Aorta (tissue), 5 donors: ENCODE measurements at regions not wholly inside any gene's neighbourhood (a gene's known extent, or its start where the extent isn't known, plus 50 kb on each side); places are given as distances from the start of the nearest gene placed in this dataset.

Experiments
- ATAC-seq: fragments of 200-7000 bp; cut with Tn5 transposase; one replicate; pipeline ENCODE4 v1.9.1; 2022; ENCODE audit warnings: moderate library complexity; ENCODE audit not compliant: low FRiP score
- DNase-seq, 2 donors: peaks; one replicate each; pipeline ENCODE4 v3.0.0-alpha.2; 2020
- H3K27ac ChIP-seq, 2 donors: one replicate each; pipeline ENCODE4 v1.5.1; 2013; ENCODE audit warnings: low read length in 2 of 2, mild to moderate bottlenecking in 2 of 2, moderate library complexity in 2 of 2, control low read depth in 1 of 2, inconsistent platforms in 1 of 2, low read depth in 1 of 2
- H3K27me3 ChIP-seq, 2 donors: one replicate each; pipeline ENCODE4 v1.6.1; 2013; ENCODE audit warnings: control low read depth in 1 of 2, low read length in 1 of 2, mild to moderate bottlenecking in 1 of 2, moderate library complexity in 1 of 2; ENCODE audit not compliant: insufficient read depth in 2 of 2, control insufficient read depth in 1 of 2
- H3K36me3 ChIP-seq, 2 donors: one replicate each; pipeline ENCODE4 v1.6.1; 2013; ENCODE audit warnings: control low read depth in 1 of 2, low read length in 1 of 2, mild to moderate bottlenecking in 1 of 2; ENCODE audit not compliant: insufficient read depth in 2 of 2, control insufficient read depth in 1 of 2
- H3K4me1 ChIP-seq, 2 donors: one replicate each; pipeline ENCODE4 v1.6.1; 2013; ENCODE audit warnings: low read length in 2 of 2, control low read depth in 1 of 2, mild to moderate bottlenecking in 1 of 2, moderate library complexity in 1 of 2; ENCODE audit not compliant: insufficient read depth in 2 of 2, control insufficient read depth in 1 of 2
- H3K4me3 ChIP-seq, 2 donors: one replicate each; pipeline ENCODE4 v1.5.1; 2013; ENCODE audit warnings: low read length in 2 of 2, control low read depth in 1 of 2, mild to moderate bottlenecking in 1 of 2
- H3K9me3 ChIP-seq: one replicate; pipeline ENCODE4 v1.6.1; 2013; ENCODE audit warnings: mild to moderate bottlenecking, low read length; ENCODE audit not compliant: control insufficient read depth
- WGBS, 2 donors: extraction: QIAGEN DNeasy Blood & Tissue Kit; methylation state at CpG; one replicate each; pipeline ENCODE4 v1.1.7; 2013; 5-methylcytosine and 5-hydroxymethylcytosine counted together
- intact Hi-C, 2 donors: fragments of 100-400 bp; cut with DNase I; formaldehyde crosslinking; loops; one replicate each; pipeline versions ENCODE4 v1.14.2 to v1.15.0; 2022
- donor health status: healthy with polysubstance abuse.
- donor health status: Bipolar disorder and iron deficiency.
- donor health status: DM: no; HTN: no; CAD: no.
- donor health status: DM: no; HTN: no; CAD: no.
- donor health status: DM: yes; HTN: yes; CAD: no.

DNA sequence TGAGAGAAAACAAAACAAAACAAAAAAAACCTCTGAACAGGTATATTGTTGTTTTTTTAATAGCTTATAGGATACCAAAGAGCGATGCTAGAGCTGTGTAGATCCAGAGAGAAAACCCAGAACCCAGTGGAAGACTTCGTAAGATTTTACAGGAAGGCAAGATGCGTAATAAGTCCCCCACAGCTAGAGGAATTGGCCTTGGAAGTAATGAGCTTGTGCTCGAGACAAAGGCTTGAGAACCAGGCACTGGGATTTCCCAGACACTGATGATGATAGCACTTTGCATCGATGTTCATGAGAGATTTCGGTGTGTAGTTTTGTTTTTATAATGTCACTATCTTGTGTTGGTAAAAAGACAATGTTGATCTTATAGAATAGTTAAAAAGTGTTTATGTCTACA, 821.5 kb upstream of the IGFBP3 start:
- DNase-seq (no peak), ATAC-seq (no peak)
- 45 to 48% methylated on average over 6 of the region's 6 CpGs for WGBS, 2 donors
- Histone ChIP-seq H3K9me3 (no peaks in the 10 kb centered on the region), H3K27me3 (no peaks in the 10 kb centered on the region), H3K4me1 (peaks cover 0 to 2% of the 10 kb centered on the region in 2 donors), H3K27ac (peak overlapping the region in 1 of 2 donors; percentile 36), H3K36me3 (no peaks in the 10 kb centered on the region), H3K4me3 (no peak overlapping the region)
- intact Hi-C loops = no loop called here

DNA sequence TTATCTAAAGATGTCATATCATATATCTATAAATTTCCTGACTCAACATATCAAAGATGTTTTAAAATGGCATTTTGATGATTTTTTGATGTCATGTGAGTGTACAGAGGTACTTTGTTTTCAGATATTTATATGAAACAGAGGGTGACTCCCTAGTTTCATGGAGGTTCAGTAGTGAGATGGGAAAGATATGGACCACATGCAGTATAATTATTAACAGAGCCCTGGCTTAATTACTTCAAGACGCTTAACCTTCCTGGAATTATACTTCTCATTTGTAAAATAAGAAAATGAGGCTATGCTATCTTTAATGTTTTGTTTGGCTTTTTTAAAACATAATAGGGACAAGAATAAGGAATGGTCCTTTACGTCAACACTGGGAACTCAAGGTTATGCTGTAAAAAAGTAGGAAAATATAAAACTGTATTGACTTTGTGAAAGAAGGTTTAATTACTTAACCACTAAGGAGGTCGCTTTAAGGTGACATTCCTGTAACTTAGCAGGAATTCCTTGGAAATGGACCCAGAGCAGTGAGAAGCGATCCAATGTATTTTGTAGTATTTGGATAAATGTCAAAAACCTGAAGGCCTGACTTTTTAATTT, 821.0 kb upstream of the IGFBP3 start:
- no peak overlapping the region for H3K4me3 ChIP-seq
- intact Hi-C loops = no loop called here
- peaks cover 0 to 2% of the 10 kb centered on the region in 2 donors for H3K4me1 ChIP-seq
- ATAC-seq = no peak
- 5 to 12% methylated on average over 4 of the region's 4 CpGs for WGBS, 2 donors
- H3K9me3 ChIP-seq = no peaks in the 10 kb centered on the region
- H3K27ac ChIP-seq = no peak overlapping the region
- DNase-seq = no peak
- no peaks in the 10 kb centered on the region for H3K27me3 ChIP-seq
- H3K36me3 ChIP-seq = no peaks in the 10 kb centered on the region

DNA sequence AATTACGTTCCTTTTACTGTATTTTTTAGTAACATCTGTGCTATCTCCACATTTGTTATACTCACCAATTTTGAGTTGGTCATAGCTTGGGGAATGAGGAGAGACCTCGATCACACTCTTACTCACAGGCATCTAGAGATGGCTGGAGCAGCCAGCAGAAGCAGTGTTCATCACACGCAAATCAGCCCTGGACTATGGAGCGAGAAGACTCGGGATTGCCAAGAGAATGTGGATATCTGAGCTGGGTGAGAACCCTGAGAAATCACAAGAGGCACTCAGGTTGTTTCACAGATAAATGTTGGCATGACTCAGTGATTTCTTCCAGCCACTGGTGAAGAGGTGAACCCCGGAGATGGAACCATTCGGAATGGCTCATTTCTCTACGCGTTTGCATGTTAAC, 820.1 kb upstream of the IGFBP3 start:
- Histone ChIP-seq H3K36me3 (no peaks in the 10 kb centered on the region), H3K4me3 (no peak overlapping the region), H3K27me3 (no peaks in the 10 kb centered on the region), H3K27ac (no peak overlapping the region), H3K4me1 (peaks cover 0 to 2% of the 10 kb centered on the region in 2 donors), H3K9me3 (no peaks in the 10 kb centered on the region)
- peak; percentile 33 for ATAC-seq
- WGBS, 2 donors = 96 to 98% methylated on average over 9 of the region's 9 CpGs
- no peak for DNase-seq
- intact Hi-C loops = no loop called here

DNA sequence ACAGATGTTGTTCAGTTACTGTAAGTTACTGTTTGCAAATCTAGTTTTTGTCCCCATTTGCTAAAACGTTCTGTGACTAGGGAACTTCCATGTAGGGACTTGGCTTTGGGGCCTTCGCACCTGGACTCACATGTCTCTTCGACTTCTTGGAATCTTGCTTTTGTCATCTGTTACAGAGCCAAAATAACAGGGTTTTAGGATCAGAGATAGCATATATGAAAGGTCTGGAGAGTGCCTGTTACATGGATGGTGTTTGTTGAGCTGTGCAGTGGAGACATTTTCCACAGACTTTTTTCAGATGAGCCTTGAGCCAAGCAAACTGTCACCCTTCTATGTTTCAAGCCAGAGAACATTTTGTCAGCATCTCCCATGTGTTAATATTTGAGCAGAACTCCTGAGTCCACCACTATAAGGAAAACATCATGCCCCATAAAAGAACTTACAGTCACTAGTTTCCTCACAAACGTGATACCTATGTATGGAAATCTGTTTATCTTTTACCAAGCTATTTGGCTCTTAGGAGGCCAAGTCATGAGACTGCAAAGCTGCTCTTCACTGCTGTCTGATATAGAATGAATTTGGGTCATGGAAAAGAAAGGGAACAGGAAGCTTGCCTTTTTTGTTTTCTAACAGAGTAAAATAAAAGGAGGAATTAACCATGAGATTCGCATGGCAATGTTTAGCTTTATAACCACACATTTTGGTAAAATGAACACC, 818.6 kb upstream of the IGFBP3 start:
- no peaks in the 10 kb centered on the region for H3K36me3 ChIP-seq
- WGBS, 2 donors = 40 to 45% methylated on average over 5 of the region's 5 CpGs
- peaks cover 0 to 2% of the 10 kb centered on the region in 2 donors for H3K4me1 ChIP-seq
- H3K27ac ChIP-seq = no peak overlapping the region
- no peak for ATAC-seq
- intact Hi-C loops = no loop called here
- no peak overlapping the region for H3K4me3 ChIP-seq
- H3K27me3 ChIP-seq = no peaks in the 10 kb centered on the region
- H3K9me3 ChIP-seq = no peaks in the 10 kb centered on the region
- no peak for DNase-seq

DNA sequence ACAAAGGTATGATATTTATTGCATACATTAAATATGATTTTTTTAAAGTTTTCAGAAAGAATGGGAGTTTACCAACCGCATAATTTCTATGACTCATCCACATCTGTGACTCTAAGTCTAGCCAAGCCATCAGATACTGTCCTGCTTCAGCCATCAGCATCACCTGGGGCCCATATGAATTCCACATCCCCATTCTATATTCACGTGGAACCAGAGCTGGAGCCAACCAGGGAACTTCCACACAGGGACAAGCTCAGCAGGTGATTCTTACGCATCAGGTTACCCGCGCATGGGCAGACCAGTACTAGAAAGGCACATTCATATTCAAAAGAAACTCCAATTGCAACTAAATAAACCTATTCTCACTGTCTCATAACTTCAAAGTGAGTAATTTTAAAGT, 817.7 kb upstream of the IGFBP3 start:
- DNase-seq (no peak), ATAC-seq (no peak)
- WGBS, 2 donors = 95 to 96% methylated on average over 5 of the region's 5 CpGs
- intact Hi-C loops = no loop called here
- H3K36me3 ChIP-seq = no peaks in the 10 kb centered on the region
- no peaks in the 10 kb centered on the region for H3K9me3 ChIP-seq
- no peak overlapping the region for H3K4me3 ChIP-seq
- H3K27ac ChIP-seq = no peak overlapping the region
- H3K27me3 ChIP-seq = no peaks in the 10 kb centered on the region
- peaks cover 0 to 2% of the 10 kb centered on the region in 2 donors for H3K4me1 ChIP-seq

DNA sequence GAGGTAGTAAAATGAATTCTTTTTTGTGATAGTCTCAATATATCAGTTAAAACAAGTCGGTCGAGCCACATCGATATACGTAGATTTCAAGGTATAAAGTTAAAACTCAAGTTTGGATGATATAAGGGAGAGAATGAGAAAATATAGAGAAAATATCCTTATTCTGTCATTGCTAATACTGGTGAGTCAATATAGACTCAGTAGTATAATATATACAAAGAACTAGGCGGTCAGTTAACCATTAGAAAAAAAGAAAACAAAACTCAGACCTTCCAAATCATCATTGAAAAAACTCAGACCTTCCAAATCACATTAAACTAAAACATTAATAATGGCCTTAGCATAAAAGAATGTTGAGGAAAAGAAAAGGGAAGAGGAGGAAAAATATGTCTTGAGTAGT, 817.1 kb upstream of the IGFBP3 start:
- ATAC-seq (no peak), DNase-seq (no peak)
- H3K4me1 ChIP-seq = peaks cover 0 to 2% of the 10 kb centered on the region in 2 donors
- no peaks in the 10 kb centered on the region for H3K27me3 ChIP-seq
- no peaks in the 10 kb centered on the region for H3K36me3 ChIP-seq
- H3K27ac ChIP-seq = no peak overlapping the region
- H3K4me3 ChIP-seq = no peak overlapping the region
- intact Hi-C loops = no loop called here
- WGBS, 2 donors = 97% methylated on average over 5 of the region's 5 CpGs
- H3K9me3 ChIP-seq = no peaks in the 10 kb centered on the region

DNA sequence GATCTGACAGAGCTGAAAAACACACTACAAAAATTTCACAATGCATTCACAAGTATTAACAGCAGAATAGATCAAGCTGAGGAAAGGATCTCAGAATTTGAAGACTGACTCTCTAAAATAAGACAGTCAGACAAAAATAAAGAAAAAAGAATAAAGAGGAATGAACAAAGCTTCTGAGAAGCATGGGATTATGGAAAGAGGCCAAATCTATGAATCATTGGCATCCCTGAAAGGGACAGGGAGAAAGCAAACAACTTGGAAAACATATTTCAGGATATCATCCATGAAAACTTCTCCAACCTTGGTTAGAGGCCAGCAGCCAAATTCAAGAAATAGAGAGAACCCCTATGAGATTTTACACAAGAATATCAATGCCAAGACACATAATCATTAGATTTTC, 804.8 kb upstream of the IGFBP3 start:
- DNase-seq (no peak), ATAC-seq (no peak)
- Histone ChIP-seq H3K9me3 (no peaks in the 10 kb centered on the region), H3K4me1 (no peaks in the 10 kb centered on the region), H3K4me3 (no peak overlapping the region), H3K36me3 (no peaks in the 10 kb centered on the region), H3K27ac (no peak overlapping the region), H3K27me3 (no peaks in the 10 kb centered on the region)
- intact Hi-C loops = no loop called here

DNA sequence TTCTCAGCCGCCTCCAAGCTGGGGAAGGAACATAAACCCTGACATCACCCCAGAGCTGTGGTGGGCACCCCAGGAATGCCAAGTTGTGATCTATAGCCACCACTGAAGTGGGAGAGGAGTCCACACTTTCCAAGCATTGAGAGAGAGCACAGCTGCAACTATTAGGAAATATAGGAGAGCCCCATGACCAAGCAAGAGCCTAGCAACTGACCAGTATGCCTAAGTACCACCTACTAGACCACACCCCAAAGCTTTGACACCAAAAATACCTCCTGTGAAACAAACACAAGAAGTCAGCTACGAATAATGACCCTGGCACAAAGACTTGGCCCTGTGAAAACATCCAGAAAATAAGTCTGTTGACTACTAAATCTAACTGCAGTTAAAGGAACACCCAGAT, 804.1 kb upstream of the IGFBP3 start:
- ATAC-seq = no peak
- H3K27me3 ChIP-seq = no peaks in the 10 kb centered on the region
- DNase-seq = no peak
- 83 to 87% methylated on average over 2 of the region's 2 CpGs for WGBS, 2 donors
- H3K27ac ChIP-seq = no peak overlapping the region
- H3K36me3 ChIP-seq = no peaks in the 10 kb centered on the region
- no peaks in the 10 kb centered on the region for H3K4me1 ChIP-seq
- no peak overlapping the region for H3K4me3 ChIP-seq
- H3K9me3 ChIP-seq = no peaks in the 10 kb centered on the region
- intact Hi-C loops = no loop called here

DNA sequence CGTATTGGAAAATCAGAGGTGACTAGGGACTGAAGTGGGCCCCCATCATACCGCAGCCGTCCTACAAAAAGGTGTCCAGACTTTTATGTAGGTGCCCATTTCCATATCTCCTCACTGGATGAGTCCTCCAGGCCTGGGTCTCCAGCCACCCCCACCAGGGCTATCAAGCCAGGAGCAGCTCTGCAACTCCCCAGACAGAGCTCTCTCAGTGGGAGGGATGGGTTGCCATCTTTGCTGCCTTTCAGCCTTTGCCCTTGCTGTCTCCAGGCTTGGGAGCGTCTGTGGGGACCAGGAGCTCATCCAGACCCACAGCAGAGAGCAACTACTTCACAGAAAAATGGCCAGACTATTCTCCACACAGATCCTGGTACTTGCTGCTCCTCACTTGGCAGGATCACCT, 802.7 kb upstream of the IGFBP3 start:
- intact Hi-C loops = no loop called here
- WGBS, 2 donors = 98 to 99% methylated on average over 4 of the region's 4 CpGs
- no peak overlapping the region for H3K4me3 ChIP-seq

More for the DNA sequence above, 802.7 kb upstream of the IGFBP3 start:
- Histone ChIP-seq H3K4me1 (no peaks in the 10 kb centered on the region), H3K9me3 (no peaks in the 10 kb centered on the region), H3K27ac (no peak overlapping the region), H3K27me3 (no peaks in the 10 kb centered on the region), H3K36me3 (no peaks in the 10 kb centered on the region)
- ATAC-seq (no peak), DNase-seq (no peak)
